ENCODE measurements at regions not wholly inside any gene's neighbourhood (a gene's known extent, or its start where the extent isn't known, plus 50 kb on each side); places are given as distances from the start of the nearest gene placed in this dataset.

DNA sequence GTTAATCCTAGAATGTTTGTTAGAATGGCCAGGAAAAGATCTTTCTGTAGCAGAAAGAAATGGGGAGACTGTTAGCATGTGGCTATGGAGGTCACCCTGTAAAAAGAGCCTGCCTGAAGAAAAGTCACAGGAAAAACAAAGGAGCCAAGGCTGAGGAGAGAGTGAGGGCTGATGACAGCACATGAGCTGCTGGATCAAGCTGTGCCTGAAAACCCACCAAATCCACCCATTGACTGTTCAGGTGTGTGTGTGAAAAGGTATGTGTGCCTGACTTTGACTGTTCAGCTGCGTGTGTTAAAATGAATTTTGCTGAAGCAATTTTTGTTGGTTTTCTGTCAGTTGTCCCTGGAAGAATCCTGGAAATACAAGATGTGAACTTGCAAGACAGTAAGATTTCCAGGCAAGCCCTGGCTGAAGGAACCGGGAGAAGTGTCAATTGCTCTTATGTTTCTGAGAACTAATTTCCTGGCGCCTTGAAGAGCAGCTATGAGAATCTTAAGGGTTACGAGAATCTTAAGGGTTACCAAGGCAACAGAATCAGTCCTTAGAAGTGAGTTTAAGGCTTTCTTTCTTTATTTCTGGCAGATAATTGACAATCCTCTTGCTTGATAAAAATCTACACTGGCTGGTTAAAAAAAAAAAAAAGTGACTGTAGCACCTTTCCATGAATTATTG lies 73.0 kb upstream of the LGALSL start:
- DNase-seq, result no peak
- H3K9me3 Mint-ChIP-seq, result no peaks in the 10 kb centered on the region
- H3K4me3 Mint-ChIP-seq, result no peak overlapping the region
- peaks cover 18 to 44% of the 10 kb centered on the region in 2 donors for H3K27me3 Mint-ChIP-seq
- peaks cover 6% of the 10 kb centered on the region for H3K36me3 Mint-ChIP-seq (ENCODE audit: insufficient read depth)
- no peak for ATAC-seq (replicated peaks)
- no peak overlapping the region for H3K27ac Mint-ChIP-seq
- H3K4me1 Mint-ChIP-seq (ENCODE audit: low read depth in 2 of 2), result no peaks in the 10 kb centered on the region

- Mint-ChIP-seq H3K27ac (no peak overlapping the region), H3K9me3 (no peaks in the 10 kb centered on the region), H3K27me3 (peaks cover 18 to 40% of the 10 kb centered on the region in 2 donors), H3K4me3 (no peak overlapping the region), H3K36me3 (ENCODE audit: insufficient read depth) (peaks cover 3% of the 10 kb centered on the region), H3K4me1 (ENCODE audit: low read depth in 2 of 2) (no peaks in the 10 kb centered on the region)
- DNase-seq (no peak), ATAC-seq (replicated peaks) (no peak)
Observed at GRCh38 chr2:64383016-64383591, 70.9 kb upstream of the LGALSL start.

- Mint-ChIP-seq H3K27ac (no peak overlapping the region), H3K36me3 (ENCODE audit: insufficient read depth) (peaks cover 3% of the 10 kb centered on the region), H3K9me3 (no peaks in the 10 kb centered on the region), H3K4me3 (no peak overlapping the region), H3K4me1 (ENCODE audit: low read depth in 2 of 2) (no peaks in the 10 kb centered on the region), H3K27me3 (peaks cover 18 to 33% of the 10 kb centered on the region in 2 donors)
- DNase-seq (no peak), ATAC-seq (replicated peaks) (no peak)
Observed at GRCh38 chr2:64383881-64384280, 70.1 kb upstream of the LGALSL start.

DNA sequence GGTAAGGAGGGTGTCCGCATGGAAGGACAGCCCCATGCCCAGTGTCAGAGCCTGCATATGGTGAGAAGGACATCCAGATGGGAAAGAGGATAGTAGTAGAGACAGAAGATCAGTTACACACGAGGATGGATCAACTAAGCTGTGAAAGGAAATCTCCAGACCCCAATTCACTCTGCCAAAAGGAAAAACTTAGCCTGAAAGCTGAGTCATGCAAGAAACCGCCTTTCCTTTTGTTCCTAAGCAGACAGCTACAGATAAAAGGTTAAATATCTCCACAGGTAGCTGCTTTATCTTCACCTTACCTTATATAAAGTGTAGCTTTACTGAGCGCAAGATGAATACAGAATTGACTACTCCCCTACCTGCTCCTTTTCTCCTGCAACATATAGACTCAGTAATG lies 67.3 kb upstream of the LGALSL start:
- Mint-ChIP-seq H3K9me3 (peaks cover 1 to 7% of the 10 kb centered on the region in 2 donors), H3K36me3 (ENCODE audit: insufficient read depth) (peaks cover 3% of the 10 kb centered on the region), H3K27me3 (peaks cover 0 to 18% of the 10 kb centered on the region in 2 donors), H3K4me1 (ENCODE audit: low read depth in 2 of 2) (no peaks in the 10 kb centered on the region), H3K4me3 (no peak overlapping the region), H3K27ac (no peak overlapping the region)
- DNase-seq, result no peak
- ATAC-seq (replicated peaks), result no peak

DNA sequence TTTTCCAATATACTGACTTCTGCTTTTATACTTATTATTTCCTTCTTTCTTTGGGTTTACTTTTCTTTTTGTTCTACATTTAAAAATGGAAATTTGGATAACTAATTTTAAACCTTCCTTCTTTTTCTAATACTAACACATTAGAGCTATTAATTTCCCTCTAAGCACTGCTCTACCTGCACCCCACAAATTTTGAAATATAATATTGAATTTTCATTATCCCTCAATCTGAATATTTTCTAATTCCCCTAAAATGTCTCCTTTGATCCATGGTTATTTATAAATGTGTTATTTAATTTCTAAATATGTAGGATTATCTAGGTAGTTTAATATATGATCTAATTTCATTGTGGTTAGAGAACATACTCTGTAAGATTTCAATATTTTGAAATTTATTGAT lies 63.4 kb upstream of the LGALSL start:
- H3K4me1 Mint-ChIP-seq (ENCODE audit: low read depth in 2 of 2), result no peaks in the 10 kb centered on the region
- DNase-seq (no peak), ATAC-seq (replicated peaks) (no peak)
- no peak overlapping the region for H3K27ac Mint-ChIP-seq
- H3K27me3 Mint-ChIP-seq, result peaks cover 0 to 16% of the 10 kb centered on the region in 2 donors
- peaks cover 1 to 7% of the 10 kb centered on the region in 2 donors for H3K9me3 Mint-ChIP-seq
- H3K4me3 Mint-ChIP-seq, result no peak overlapping the region
- H3K36me3 Mint-ChIP-seq (ENCODE audit: insufficient read depth), result no peaks in the 10 kb centered on the region

GRCh38 chr2:64391424-64391823 lies 62.5 kb upstream of the LGALSL start:
- DNase-seq (no peak), ATAC-seq (replicated peaks) (no peak)
- Mint-ChIP-seq H3K9me3 (peaks cover 1 to 7% of the 10 kb centered on the region in 2 donors), H3K27me3 (peaks cover 0 to 22% of the 10 kb centered on the region in 2 donors), H3K4me3 (no peak overlapping the region), H3K36me3 (ENCODE audit: insufficient read depth) (no peaks in the 10 kb centered on the region), H3K27ac (no peak overlapping the region), H3K4me1 (ENCODE audit: low read depth in 2 of 2) (no peaks in the 10 kb centered on the region)

DNA sequence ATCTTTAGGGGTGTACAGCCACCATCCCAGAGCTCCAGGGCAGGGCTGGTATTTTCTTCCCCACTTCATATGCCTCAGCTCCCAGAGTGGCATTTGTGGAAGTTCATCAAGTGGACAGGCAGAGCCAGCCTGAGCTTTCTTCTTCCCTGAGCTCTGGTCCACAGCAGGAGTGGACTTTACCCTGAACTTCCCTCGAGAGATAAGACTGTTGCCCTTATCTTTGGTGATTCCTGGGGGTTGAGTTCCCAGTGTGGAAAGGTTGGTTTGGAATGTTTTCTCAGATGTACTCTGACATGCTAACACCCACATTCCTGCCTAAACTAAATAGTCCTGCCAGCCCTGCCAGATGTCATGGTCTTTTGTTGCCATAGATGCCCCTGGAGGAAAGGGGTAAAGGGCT lies 62.0 kb upstream of the LGALSL start:
- no peak overlapping the region for H3K27ac Mint-ChIP-seq
- H3K9me3 Mint-ChIP-seq, result peaks cover 1 to 7% of the 10 kb centered on the region in 2 donors
- DNase-seq, result no peak
- no peak for ATAC-seq (replicated peaks)
- H3K4me1 Mint-ChIP-seq (ENCODE audit: low read depth in 2 of 2), result no peaks in the 10 kb centered on the region
- H3K36me3 Mint-ChIP-seq (ENCODE audit: insufficient read depth), result no peaks in the 10 kb centered on the region
- H3K27me3 Mint-ChIP-seq, result peaks cover 0 to 28% of the 10 kb centered on the region in 2 donors
- H3K4me3 Mint-ChIP-seq, result no peak overlapping the region

DNA sequence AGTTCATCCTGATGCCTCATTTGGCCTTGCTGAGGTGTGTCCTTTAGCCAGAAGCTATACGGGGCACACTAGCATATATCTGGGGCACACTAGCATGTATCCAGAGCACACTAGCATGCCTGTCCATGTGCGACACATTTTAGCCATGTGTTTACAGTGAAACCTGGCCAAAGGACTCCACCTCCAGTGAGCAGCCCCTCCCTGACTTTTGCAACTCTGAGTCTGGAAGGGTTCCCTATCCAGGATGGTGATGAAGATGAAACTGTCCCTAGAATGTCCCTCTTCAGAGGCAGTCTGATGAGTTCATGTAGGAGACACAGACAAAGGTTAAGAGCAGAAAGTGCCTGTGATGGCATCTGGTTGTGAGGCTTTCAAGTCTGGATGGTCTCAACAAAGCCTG lies 61.4 kb upstream of the LGALSL start:
- no peak overlapping the region for H3K27ac Mint-ChIP-seq
- no peak overlapping the region for H3K4me3 Mint-ChIP-seq
- H3K9me3 Mint-ChIP-seq, result peaks cover 1 to 7% of the 10 kb centered on the region in 2 donors
- peaks cover 0 to 31% of the 10 kb centered on the region in 2 donors for H3K27me3 Mint-ChIP-seq
- ATAC-seq (replicated peaks), result no peak
- H3K36me3 Mint-ChIP-seq (ENCODE audit: insufficient read depth), result no peaks in the 10 kb centered on the region
- H3K4me1 Mint-ChIP-seq (ENCODE audit: low read depth in 2 of 2), result no peaks in the 10 kb centered on the region
- DNase-seq, result no peak

DNA sequence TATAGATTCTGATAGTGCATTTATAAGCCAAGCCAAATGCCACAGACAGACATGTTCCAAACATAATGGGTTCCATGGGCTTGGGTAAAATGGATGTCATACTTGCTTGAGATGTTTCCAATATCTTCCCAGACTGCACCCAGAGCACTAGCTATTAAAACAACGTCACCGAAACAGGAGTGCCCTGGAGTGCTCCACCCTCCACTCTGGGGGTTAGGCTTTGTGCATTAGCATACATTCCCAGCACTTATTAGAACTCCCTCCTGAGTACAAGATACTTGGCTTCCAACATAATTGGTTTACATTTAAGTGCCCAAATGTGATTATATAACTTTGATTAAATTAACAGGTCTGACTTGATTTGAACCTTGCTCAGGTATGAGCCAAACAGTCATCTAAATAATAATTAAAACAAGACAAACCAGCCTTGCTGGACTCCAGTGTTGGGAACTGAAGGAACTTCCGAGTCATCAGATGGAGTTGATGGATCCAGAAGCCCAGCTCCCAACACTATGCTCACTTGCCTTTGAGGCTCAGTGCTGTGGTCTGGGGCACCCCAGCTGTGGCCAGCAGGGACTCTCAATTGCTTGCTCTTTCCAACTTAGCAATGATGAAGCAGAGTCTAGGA lies 60.5 kb upstream of the LGALSL start:
- H3K4me3 Mint-ChIP-seq, result no peak overlapping the region
- no peaks in the 10 kb centered on the region for H3K36me3 Mint-ChIP-seq (ENCODE audit: insufficient read depth)
- ATAC-seq (replicated peaks) (no peak), DNase-seq (no peak)
- no peaks in the 10 kb centered on the region for H3K4me1 Mint-ChIP-seq (ENCODE audit: low read depth in 2 of 2)
- peaks cover 1 to 7% of the 10 kb centered on the region in 2 donors for H3K9me3 Mint-ChIP-seq
- H3K27me3 Mint-ChIP-seq, result peaks cover 3 to 36% of the 10 kb centered on the region in 2 donors
- no peak overlapping the region for H3K27ac Mint-ChIP-seq

- H3K36me3 Mint-ChIP-seq (ENCODE audit: insufficient read depth), result no peaks in the 10 kb centered on the region
- no peak for ATAC-seq (replicated peaks)
- no peak overlapping the region for H3K4me3 Mint-ChIP-seq
- peaks cover 1 to 7% of the 10 kb centered on the region in 2 donors for H3K9me3 Mint-ChIP-seq
- H3K4me1 Mint-ChIP-seq (ENCODE audit: low read depth in 2 of 2), result no peaks in the 10 kb centered on the region
- no peak for DNase-seq
- peaks cover 9 to 43% of the 10 kb centered on the region in 2 donors for H3K27me3 Mint-ChIP-seq
- H3K27ac Mint-ChIP-seq, result no peak overlapping the region
Observed at GRCh38 chr2:64394153-64394552, 59.8 kb upstream of the LGALSL start.

GRCh38 chr2:64396001-64396400 lies 58.0 kb upstream of the LGALSL start:
- Mint-ChIP-seq H3K27ac (no peak overlapping the region), H3K4me1 (ENCODE audit: low read depth in 2 of 2) (no peaks in the 10 kb centered on the region), H3K27me3 (peaks cover 14 to 56% of the 10 kb centered on the region in 2 donors), H3K36me3 (ENCODE audit: insufficient read depth) (no peaks in the 10 kb centered on the region), H3K4me3 (no peak overlapping the region), H3K9me3 (peaks cover 0 to 2% of the 10 kb centered on the region in 2 donors)
- DNase-seq (no peak), ATAC-seq (replicated peaks) (no peak)

DNA sequence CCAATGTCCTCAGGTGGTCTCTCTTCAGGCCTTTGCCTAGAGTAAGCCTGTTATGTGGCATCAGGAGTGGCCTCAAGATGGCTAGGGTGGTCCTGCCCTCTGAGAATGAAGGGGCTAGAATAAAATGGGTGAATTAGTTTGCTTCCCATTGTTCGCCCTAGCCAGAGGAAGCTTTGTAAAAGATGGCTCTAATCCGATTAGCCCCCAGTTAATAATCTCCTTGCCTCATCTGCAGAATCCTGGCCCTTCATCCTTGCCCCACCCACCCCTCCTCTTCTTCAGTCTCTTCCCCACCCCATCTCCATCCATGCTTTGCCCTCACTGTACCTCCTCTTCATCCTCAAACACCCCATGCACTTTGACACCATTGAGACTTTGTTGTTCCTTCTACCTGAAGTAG lies 57.4 kb upstream of the LGALSL start:
- no peak overlapping the region for H3K4me3 Mint-ChIP-seq
- H3K27ac Mint-ChIP-seq, result no peak overlapping the region
- peaks cover 19 to 57% of the 10 kb centered on the region in 2 donors for H3K27me3 Mint-ChIP-seq
- H3K36me3 Mint-ChIP-seq (ENCODE audit: insufficient read depth), result no peaks in the 10 kb centered on the region
- H3K9me3 Mint-ChIP-seq, result no peaks in the 10 kb centered on the region
- DNase-seq (no peak), ATAC-seq (replicated peaks) (no peak)
- peaks cover 0 to 1% of the 10 kb centered on the region in 2 donors for H3K4me1 Mint-ChIP-seq (ENCODE audit: low read depth in 2 of 2)

- no peaks in the 10 kb centered on the region for H3K36me3 Mint-ChIP-seq (ENCODE audit: insufficient read depth)
- H3K27ac Mint-ChIP-seq, result no peak overlapping the region
- no peak overlapping the region for H3K4me3 Mint-ChIP-seq
- peaks cover 20 to 47% of the 10 kb centered on the region in 2 donors for H3K27me3 Mint-ChIP-seq
- no peaks in the 10 kb centered on the region for H3K9me3 Mint-ChIP-seq
- ATAC-seq (replicated peaks) (no peak), DNase-seq (no peak)
- H3K4me1 Mint-ChIP-seq (ENCODE audit: low read depth in 2 of 2), result peaks cover 0 to 1% of the 10 kb centered on the region in 2 donors
Observed at GRCh38 chr2:64398516-64399129, 55.3 kb upstream of the LGALSL start.
